HG03354 (cell line): ENCODE measurements at regions not wholly inside any gene's neighbourhood (a gene's known extent, or its start where the extent isn't known, plus 50 kb on each side); places are given as distances from the start of the nearest gene placed in this dataset.

Experiments used
- ATAC-seq: cut with Tn5 transposase; IDR thresholded peaks from one replicate; pipeline ENCODE4 v1.9.1; 2021; ENCODE audit warnings: mild to moderate bottlenecking; ENCODE audit not compliant: unreplicated experiment, poor library complexity, severe bottlenecking

DNA sequence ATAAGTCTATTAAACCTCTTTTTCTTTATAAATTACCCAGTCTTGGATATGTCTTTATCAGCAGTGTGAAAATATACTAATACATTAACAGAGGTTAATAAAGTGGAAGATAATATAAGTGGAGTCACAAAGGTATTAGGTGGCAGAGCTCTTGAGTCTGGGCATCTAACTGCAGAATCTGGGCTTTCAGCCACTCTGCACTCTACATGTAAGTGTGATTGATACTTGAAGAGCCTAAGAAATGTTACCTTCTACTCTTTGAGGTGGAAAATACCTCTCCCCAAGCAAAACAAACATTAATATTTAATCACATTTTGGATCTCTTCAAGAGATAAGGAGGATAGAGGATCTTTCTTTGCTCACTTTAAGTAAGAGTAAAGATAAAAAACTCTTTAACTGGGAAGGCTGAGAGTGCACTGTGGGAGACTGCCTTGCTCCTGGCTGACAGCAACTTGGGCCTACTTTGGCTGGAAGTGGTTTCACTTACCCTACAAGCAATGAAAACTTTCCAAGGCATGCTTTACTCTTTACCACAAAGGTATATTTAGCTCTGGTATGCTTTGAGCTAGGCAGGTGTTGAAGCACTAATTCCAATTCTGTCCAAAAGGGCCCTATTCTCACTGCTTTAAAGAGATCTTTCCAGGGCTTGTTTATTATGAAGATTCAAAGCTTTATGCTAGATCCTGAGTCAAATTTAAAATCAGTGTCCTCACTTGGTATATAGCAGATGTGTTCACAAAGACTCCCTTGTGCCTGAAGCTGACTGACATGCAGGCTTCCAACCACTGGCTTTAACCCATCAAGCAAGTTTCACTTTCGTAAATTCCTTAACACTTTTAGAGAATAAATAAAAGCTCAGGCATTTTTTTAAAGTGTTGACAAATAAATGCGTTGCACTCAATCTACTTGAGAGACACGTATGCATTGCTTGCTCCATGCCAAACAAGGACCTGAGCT, 245.3 kb upstream of the ZP4 start:
- no peak for ATAC-seq

DNA sequence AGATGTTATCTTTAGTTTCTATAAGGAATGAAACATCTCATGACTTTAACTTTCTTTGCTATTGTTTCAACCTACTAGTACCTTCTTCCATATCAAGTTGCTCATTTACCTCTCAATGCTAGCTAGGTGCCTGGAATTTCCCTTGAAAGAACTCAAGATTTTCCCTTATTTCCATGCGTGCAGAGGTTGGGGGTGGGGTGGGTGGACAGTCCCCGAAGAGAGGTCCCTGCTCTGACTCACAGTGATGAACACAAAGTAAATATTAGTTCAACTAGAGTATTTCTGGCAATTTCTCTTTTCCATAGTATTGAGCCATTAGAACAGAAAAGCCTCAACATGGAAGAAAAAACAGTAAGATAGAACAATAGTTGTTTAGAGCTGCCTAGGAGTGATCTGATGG, 239.0 kb upstream of the ZP4 start:
- ATAC-seq = no peak

DNA sequence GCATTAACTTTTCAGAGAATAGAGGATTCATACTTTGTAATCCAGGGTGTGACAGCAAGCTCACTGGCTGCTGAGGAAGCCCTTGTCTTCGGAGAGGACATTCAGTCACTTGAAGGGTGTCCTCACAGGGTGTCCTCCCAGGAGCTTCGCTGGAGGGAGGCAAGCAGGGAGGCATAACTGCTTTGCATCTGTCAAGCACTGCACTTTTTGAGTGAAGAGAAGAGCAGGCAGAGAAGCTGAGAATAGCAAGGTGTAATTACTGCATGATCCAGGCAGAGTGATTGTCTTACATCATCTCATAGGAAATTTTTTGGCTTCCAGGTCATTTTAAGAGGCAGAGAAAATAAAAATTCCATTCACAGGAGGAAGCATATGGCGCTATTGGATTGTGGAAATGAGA, 232.5 kb upstream of the ZP4 start:
- no peak for ATAC-seq

DNA sequence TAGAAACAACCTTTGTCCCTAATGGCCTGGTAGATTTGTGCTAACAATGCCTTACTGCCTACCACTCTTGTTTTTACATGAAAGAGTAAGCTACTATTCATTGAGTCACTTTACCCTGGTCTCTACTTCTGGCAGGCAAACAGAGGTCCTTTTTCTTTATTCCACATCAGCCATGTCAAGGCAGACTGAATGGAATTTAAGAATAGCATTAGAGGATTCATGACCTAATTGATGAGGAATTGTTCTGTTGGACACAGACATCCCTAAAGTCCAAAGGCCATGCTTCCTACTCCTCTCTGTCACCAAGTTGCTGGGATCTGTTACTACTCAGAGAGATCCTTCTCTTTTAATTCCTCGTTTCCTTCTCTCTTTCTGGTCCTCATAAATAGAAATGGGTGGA, 229.1 kb upstream of the ZP4 start:
- no peak for ATAC-seq

DNA sequence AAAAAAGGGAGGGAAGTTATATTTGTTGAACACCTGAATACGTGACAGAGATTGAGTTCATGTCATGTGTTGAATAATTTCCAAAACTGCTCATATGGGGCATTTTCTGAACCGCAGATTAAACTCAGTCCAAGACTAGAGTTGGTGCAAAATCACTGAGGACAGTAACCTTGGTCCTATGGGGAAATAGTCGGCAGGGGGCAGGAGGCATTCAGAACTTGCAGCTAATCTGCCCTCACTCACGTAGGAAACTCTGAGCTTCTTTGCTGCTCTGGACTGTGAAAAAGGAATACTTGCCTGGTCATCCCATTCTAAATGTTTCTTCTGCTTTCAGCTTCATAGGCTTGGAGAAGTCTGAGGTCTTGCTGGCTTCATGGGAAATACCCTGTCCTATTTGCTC, 228.3 kb upstream of the ZP4 start:
- no peak for ATAC-seq

DNA sequence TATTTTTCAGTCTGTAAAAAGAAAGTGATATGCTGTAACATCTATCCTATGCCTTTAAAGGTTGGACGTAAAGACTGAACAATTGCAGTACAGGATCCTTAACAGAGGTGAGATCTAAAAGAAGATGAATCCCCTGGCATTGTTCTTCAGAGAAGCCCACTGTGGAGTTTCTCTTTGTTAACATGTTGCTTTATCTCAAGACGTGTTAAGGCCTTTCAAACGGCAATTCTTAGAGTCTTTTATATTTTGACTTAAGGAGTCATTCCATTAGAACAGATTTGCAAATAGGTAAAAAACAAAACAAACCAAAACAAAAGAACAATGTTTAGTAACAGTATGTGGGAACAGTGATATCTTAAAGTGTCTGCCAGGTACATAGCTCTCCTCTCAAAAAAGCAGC, 225.1 kb upstream of the ZP4 start:
- ATAC-seq = no peak

DNA sequence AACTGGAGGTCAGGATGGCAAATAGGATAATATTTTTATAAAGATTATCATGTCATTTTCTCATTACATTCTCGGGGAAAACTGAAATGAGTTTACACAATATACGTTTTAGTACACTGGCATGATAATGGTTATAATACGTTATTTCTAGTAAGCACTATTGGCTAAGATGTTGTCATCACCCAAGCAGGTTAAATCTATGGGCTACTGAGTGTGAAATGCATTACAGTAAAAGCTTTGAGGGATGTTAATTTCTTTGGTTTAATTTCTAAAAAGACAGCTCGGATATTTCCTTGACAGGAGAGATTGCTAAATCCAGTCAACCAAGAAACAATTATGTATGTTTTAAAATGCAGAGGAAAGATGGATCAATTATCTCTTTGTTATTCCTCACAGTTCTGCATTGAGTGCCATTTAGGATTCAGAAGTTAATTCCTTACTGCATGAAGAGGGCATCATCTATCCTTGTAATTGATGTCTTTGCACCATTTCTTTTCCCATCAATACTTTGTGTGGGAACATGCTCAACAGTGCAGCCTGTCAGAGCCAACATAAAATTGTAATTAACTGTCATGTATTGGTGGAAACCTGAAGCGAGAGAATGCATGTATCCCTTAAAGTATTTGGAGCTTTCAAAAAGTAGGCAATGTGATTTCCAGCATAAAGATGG, 222.4 kb upstream of the ZP4 start:
- ATAC-seq = no peak

DNA sequence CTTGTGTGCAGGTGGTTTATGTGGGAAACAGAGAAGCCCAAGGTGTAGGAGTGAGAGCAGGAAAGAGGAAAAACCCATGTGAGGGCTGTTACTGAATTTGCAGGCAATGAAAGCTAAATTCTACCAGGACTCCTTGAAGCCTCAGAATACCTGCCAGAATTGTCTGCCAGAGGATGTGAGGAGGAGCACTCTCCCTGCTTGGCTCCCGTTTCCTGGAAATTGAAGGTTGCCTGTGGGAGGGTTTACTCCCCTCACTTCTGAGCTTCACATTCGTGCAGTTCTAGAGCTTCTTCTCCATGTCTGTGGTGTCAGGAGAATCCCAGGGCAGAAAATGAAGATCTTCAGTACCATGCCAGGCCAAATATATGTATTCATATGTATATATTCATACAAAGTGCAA, 220.8 kb upstream of the ZP4 start:
- ATAC-seq = no peak

DNA sequence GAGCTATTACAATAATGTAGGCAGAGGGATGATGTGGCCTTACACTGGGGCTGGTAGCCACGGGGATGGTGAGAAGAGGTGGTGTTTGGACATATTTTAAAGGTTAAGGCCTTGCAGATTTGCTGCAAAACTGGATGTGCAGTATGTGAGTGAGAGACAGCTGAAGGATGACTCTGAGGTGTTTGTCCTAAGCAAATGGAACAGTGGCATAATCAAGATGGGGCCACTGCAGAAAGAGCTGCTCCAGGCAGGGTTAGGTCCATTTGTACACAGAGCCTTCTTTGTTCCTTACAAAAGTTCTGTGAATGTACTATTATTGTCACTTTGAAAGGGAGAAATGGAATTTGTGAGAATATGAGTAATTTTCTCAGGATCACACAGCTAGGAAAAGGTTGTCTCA, 220.4 kb upstream of the ZP4 start:
- ATAC-seq = no peak

DNA sequence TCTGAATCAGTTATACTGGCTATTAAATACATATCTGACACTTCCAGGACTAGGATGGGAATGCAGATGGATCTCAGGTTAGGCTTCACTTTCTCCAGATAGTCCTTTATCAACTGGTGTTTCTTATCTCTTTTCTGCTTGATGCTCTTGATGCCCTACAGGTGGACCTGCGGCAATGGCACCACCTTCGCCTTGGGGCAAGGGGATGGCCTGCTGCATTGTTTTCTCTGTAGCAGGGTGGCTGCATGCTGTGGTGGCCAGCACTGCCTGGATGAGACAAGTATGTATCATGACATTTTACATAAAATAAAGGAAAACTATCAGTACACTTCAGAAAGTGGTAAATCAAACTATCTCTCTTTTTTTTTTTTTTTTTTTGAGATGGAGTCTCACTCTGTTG, 217.7 kb upstream of the ZP4 start:
- no peak for ATAC-seq

DNA sequence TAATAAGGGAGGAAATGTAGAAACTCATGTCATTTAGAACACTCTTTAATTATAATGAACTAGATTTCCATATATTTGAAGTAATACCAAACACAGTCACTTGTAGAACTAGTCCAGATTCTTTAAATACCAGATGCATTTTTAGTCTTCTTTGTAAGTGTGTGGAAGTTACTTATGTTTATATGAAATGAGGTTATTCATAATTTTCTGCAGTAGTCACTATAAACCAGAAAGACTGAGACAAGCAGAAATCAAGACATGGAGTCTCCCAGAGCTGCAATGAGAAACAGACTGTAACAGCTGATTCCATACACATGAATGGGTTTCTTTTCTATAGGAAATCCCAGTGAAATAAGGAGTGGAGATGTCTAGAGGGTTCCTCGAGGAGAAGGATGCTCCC, 216.6 kb upstream of the ZP4 start:
- no peak for ATAC-seq

DNA sequence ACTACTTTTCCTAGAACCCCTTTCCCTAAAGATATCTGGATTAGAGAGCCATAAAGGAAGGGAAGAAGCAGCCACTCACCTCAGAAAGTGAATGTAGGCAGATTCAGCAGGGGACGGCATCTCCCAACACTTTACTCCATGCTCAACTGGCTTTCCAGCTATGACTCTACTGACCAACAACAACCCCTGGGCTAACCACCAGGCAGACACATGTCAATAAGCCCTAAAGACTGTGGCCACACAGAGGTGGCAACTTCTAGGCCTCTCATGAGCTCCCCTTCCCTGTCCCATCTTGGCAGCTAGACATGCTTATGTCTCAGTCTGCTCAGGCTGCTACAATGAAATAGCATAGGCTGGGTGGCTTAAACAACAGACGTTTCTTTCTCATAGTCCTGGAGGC, 214.0 kb upstream of the ZP4 start:
- ATAC-seq = no peak

DNA sequence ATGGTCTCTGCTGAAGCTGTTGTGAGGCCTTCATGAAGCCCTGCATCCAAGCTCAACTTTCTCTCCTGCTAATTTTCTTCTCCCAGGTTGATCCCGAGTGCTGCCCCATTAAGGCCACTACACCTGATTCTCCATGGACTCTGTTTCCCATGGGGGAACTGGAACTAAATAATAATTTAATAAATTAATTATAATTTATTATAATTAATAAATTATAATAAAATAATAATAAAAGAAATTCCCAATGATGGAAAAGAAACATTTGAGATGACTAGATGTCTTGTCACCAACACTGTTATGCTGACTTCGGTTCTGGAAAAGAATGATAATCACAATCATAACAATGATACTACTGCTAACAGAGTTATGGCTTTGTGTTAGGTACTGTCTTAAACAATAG, 211.2 kb upstream of the ZP4 start:
- no peak for ATAC-seq

DNA sequence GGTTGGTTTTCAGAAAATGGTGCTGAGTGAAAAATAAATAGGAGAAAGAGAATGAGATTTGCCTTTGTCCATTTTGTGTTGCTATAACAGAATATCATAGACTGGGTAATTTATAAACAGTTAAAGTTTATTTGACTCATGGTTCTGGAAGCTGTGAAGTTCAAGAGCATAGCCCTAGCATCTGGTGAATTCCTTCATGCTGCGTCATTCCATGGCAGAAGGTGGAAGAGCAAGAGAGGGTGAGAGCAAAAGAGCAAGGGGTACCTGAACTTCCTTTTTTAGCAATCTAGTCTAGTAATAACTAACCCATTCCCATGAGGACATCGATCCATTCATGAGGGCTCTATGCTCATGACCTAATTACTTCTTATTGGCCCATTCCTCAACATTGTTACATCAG, 209.1 kb upstream of the ZP4 start:
- no peak for ATAC-seq

DNA sequence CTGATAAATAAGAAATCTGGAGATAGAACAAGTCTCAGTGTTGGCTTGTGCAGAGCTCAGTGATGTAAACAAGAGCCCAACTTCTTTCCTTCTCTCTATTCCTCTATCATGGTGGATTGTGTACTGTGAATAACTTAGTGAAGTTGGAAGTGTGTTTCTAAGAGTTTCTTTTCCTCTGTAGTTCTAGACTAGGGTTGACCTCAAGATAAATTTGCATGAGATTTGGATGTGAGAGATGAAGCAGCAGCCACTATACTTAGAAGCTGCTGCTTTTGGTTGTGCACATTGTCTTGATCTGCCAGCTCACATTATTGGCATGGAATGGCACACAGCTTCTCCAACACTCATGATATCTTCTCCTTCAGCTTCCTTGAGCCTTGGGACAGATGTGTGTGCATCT, 198.9 kb upstream of the ZP4 start:
- ATAC-seq = no peak

DNA sequence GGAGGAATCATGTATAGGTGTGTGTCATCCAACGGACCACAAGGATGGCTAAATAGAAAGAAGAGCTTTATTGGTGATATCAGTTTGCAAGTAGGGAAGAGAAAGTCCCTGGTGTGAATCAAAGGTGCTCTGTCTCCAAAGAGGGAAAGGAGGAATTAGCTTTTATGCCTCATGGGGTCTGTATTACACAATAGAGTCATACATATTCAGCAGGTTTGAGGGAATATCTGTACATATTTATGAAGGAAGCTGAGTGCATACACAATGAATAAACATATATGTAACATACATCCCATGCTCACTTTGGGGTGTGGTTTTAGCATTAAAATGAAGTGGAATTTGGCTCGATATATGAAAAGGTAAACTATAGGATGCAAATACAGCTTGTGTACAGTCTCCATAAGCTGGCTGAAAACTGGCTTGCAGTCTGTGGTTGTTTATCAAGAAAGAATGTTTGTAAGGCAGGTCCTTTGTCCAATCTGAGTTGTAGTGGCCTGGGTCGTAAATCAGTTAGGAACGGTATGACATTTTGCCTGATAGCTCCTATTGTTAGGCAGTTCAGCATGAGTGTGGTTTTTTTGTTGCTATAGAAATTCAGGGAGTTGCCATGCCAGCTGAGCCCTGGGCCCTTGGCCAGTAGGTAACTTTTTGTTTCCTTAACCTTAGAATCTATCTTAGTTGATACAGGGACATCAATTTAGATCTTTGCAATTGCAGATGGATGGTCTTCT, 198.0 kb upstream of the ZP4 start:
- ATAC-seq = no peak

DNA sequence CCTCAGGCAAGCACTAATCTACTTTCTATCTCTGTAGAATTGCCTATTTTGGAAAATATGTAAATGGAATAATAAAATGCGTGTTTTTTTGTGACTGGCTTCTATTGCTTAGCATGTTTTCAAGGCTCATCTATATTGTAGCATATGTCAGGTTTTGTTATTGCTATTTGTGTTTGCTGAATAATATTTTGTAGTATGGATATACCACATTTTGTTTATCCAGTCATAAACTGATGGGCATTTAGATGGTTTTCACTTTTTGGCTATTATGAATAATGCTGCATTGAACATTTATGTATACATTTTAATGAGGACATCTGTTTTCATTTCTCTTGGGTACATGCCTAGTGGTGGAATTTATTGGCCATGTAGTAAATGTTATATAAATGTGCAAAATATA, 183.3 kb upstream of the ZP4 start:
- no peak for ATAC-seq

DNA sequence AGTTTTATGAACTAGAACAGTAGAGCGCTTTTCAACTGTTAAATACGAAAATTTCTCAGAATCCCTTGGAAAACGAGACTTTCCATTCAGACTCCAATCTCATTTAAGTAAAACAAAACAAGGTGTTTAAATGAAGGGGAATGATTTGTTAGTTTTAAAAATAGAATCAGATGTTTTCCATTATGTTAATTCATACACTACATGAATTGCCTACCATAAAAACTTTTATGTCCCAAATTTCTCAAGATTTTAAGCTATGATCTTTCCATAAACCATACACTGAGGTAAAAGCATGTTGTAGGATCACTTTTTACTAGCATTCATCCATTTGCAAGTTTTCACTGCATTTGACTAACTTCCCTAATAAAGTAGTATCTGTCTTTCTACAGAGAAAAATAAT, 180.3 kb upstream of the ZP4 start:
- ATAC-seq = no peak

DNA sequence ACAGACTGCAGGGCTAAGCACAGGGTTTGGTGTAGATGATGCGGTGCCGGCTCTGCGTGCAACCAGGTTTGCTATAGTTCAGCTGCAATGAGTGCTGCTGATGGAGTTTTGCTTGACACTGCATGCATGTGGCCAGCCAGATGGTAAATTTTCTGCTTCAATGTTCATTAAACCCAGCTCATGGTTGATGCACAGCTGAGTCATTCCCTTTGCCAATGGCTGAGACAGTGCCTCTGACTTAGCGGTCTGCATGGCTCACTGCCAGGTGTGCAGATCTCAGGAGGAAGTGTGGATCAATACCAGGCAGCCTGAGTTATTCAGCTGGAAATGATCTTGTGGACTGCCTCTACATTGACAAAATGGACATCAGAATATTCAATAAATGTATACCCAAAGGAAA, 172.7 kb upstream of the ZP4 start:
- peak; percentile 74 for ATAC-seq

DNA sequence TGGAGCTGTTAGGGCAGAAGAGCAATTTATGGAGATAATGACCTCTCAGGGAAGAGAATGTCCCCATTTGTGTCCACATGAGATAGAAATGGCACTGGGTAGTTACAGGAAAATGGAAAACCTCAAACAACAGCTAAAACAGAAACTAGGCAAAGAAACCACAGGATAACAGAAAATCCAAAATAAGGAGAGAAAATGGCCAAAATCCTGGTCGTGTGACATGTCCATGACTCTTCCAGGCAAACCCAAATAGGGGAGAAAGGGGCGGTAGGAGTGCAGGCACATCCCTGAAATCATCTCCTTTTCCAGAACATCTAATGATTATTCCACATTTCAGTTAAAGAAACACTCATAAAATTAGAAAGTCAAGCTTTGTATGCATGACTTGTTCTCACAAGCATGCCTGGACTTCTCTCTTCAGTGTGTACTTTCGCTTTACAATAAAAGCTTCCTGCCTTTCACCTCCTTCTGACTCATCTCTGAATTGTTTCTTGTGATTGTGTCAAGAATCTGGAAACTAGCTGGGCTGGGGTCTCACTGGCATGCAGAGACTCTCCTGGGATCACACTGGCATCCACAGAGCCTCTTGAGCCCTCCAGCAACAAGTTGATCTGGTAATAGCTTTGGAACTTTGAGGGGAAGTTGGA, 171.4 kb upstream of the ZP4 start:
- ATAC-seq = peak; percentile 52
